GM21528 (cell line): ENCODE measurements at regions not wholly inside any gene's neighbourhood (a gene's known extent, or its start where the extent isn't known, plus 50 kb on each side); places are given as distances from the start of the nearest gene placed in this dataset.
"Not testable (repeated sequence)": the region's sequence is repeated elsewhere in the genome, so short reads cannot be mapped to it uniquely, and the experiment has no call there.

Source experiments
- ATAC-seq: cut with Tn5 transposase; IDR thresholded peaks from one replicate; pipeline ENCODE4 v1.9.1; 2021; ENCODE audit warnings: mild to moderate bottlenecking, moderate library complexity; ENCODE audit not compliant: unreplicated experiment, low FRiP score

DNA sequence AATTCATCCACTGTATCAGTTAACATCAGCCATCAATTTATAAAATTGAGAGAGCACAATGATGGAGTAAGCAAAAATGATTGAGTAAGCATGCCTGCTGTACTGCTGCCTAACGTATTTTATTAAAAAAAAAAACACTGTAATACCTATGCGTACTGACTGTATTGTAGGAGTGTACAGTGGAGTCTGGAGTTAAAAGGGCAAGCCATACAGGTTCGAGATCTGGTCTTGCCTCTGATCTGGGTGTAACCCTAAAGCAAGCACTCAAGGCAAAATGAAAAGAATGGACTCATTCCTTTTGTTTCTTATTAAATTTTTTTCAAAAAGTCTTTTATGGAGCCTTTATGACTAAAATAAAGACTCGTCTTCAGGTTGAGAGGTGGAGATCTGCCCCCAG is 894.2 kb upstream of the INTU start:
- no peak for ATAC-seq

DNA sequence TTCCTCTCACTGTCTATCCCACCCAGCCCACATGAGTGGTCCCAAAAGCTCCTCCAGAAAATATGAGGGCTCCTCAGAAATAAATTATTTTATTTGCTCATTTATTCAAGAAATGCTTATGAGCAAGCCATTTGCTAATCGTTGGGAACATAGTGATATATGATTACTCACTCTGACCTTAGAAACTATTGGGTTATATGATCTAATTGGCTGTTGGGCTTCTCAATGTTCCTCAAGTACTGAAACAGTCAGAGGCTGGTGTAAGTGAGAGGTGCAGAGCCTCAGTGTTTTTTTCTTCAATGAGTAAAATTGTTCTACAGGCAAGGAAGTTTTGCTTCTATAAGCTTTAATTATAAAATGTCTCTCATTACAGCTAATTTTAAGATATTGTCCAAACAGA is 893.8 kb upstream of the INTU start:
- no peak for ATAC-seq

DNA sequence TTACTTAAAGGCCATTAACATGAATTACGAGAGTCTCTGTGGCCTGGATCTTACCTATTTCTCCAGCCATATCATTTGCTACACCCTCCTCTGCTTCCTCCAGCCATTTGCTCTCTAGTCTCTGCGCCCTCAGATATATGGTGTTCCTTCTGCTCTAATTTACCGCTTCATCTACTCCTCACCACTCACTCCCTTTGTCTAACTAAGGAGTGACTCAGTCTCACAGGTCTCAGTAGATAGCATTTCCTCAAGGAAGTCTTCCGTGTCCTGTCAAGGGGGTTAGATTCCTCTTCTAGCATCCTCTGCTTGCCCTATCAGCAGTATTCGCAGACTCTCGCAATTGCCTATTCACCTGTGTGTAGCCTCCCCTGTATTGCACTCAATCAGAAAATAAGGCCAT is 892.1 kb upstream of the INTU start:
- no peak for ATAC-seq

DNA sequence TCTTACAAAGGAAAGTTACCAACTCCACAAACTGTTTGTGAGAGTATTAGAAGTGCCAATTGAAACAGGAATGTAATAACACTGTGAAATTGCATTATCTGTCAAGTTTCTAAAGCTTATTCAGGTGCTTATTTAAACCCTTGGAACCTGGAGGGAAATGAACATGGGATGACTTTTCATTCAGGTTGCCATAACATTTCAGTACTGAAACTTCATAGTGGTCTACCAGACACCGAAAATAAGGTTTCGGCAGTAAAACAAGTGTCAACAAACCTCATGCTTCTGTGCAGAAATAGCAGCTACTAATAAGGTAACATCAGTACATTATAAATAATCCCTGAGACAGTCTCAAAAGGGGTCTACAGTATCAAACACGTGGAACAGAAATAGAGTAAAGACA is 890.7 kb upstream of the INTU start:
- no peak for ATAC-seq

DNA sequence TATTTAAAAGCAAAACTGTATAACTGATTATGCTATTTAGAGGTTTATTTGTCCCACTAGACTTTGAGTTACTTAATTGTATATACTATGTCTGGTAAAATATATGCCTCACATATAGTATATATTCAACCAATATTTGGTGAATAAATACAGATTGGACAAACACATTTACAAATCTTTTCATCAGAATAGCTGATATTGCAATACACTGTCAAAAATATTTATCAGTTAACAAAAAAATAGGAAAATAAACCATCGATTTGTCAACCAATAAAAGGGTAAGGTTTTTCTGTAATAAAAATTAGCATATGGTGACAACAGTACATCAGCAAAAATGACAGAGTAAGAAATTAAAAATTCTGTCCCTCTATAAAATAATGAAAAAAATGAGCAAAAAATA is 889.9 kb upstream of the INTU start:
- ATAC-seq = no peak

DNA sequence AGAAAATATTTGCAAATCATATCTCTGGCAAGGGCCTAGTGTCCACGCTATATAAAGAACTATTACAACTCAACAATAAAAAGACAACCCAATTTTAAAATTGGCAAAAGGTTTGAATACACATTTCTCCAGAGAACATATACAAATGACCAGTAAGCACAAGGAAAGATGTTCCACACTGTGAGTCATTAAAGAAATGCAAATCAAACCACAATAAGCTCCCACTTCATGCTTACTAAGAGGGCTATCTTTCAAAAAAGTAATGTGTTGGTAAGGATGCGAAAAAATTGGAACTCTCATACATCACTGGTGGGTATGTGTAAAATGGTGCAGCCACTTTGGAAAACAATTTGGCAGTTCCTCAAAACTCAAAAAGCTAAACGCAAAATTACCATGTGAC is 884.0 kb upstream of the INTU start:
- ATAC-seq = no peak

DNA sequence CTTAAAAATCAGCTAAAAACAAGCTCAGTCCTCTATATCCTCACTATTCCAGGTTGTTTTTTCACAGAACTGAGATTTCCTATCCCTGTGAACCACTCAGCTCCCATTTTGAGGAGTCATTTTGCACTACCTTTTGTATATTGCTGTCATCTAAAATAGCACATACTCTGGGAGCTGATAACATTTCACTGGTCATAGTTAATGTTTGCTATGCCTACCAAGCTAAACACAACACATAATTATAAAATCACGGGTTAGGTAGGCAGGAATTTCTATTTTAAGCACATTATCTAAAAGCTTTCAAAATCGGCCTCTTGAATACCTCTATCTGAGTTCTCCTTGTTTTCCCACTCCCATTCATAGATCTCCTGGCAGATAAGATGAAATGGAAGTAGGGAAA is 882.0 kb upstream of the INTU start:
- no peak for ATAC-seq

DNA sequence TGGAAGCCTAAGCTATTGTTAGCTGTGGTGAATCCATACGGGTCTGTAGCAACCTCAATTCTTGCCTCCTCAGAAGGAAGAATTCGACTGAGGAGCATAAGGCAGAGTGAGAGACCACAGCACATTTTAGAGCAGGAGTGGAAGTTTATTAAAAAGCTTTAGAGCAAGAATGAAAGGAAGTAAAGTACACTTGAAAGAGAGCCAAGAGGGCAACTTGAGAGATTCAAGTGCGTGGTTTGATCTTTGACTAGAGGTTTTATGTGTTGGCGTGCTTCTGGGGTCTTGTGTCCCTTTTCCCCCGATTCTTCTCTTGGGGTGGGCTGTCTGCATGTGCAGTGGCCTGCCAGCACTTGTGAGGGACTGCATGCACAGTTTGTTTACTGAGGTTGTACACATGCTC is 880.6 kb upstream of the INTU start:
- no peak for ATAC-seq

DNA sequence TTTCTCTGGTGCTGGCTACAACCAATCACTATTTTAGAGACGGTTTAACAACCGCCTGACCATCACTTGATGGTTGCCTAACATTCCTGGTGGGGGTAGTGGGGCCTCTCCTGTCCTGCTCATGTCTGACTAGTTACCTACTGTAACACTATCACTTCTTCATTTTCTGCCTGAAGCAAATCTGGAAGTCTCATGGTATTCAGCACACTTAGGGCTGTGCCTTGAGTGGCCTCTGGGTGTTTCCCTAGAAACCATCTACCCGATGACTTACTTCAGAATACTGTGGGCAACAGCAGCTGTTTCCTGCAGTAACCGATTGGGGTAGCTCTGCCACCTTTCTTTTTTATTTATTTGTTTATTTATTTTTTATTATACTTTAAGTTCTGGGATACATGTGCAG is 880.1 kb upstream of the INTU start:
- ATAC-seq = no peak

DNA sequence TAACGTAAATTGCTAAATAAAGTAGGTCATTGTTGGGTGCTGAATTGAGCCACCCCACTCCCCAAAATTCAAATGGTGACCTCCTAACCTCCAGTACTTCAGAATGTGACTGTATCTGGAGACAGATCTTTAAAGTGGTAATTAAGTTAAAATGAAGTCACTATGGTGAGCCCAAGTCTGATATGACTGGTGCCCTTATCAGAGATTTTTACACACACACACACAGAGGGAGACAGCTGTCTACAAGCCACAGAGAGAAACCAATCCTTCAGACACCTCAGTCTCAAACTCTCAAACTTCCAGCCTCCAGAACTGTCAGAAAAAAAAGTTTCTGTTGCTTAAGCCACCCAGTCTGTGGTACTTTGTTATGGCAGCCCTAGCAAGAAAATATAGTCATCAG is 879.2 kb upstream of the INTU start:
- no peak for ATAC-seq

DNA sequence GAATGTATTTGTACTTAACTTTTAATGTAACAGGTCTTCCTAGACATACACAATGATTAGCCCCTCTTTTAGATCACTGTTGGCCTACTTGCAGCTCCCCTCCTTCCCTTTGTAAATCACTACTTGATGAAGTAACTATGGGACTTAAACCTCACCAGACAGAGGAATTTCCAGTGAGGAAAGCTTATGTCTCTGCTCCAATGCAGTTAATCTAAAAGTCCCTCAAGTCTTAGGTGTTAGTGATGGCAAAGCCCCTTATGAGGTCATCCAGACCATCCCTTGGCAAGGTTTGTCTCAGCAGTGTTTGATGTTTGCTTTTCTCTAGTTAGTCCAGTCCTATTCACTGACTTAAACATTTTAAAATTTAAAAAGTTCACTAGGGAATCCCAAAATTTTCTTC is 877.3 kb upstream of the INTU start:
- ATAC-seq = no peak

DNA sequence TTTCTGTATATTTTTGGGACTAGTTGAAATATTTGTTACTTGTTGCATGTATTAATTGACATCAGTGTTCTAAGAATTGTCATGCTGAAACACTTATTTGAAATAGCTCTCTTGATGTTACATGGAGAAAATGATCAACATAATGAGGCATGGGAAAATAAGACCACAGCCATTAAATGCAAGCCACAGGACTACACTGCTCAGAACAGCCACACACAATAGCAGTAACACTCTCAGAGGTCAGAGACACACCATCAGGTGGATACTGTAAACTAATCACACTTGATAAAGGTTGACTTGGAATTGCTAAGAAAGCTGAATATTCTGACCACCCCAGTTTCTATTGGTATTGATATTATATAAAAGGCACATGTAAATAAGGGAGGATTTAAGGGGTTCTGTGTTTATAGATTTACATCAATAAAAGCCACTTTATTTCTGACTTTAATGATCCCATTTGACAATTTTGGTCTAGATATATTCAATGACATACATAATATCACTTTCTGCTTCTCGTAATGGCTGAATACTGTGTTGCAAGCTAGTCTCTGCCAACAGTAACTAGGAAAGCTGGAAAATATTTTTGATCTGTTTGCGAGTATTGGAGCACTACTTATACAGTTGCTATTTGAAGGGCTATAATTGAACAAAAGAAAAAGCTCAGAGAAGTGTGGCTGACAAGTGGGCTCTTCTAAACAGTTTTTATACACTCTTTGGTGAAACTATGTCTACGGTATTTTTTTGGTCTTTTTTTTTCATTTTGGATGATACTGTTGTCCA is 876.5 kb upstream of the INTU start:
- ATAC-seq = no peak

DNA sequence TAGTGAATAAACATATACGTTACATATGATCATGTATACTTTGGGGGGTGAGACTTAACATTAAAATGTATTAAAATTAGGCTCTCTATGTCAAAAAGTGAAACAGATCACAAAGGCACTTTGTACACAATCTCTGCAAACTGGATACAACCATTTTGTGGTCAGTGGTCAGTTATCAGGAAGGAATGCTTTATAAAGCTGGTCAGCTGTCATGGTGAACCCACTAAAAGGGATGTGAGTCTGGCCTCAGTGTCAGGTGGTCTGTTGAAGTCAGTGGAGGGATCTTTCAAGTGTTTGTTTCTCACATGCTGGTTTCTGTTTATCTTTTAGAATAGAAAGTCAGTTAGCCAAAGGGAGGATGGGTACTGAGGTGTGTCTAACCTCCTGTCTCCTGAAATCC is 875.5 kb upstream of the INTU start:
- ATAC-seq = no peak

DNA sequence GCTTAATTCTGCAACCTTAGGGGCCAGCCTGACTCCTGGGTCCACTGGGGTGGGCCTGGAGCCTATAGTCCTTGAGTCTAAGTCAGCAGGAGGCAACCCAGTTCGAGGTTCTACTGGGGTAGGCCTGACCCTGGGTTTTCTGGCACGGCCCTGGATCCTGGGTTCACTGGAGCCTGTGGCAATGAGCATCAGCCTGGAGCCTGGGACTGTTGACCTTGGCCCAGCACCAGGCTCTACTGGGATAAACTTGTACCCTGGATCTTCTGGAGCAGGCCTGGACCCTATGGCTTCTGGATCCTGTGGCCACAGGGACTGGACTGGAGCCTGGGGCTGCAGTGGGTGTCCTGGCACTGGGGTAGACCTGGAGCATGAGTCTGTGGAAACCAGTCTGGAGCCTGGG is 874.3 kb upstream of the INTU start:
- no peak for ATAC-seq

DNA sequence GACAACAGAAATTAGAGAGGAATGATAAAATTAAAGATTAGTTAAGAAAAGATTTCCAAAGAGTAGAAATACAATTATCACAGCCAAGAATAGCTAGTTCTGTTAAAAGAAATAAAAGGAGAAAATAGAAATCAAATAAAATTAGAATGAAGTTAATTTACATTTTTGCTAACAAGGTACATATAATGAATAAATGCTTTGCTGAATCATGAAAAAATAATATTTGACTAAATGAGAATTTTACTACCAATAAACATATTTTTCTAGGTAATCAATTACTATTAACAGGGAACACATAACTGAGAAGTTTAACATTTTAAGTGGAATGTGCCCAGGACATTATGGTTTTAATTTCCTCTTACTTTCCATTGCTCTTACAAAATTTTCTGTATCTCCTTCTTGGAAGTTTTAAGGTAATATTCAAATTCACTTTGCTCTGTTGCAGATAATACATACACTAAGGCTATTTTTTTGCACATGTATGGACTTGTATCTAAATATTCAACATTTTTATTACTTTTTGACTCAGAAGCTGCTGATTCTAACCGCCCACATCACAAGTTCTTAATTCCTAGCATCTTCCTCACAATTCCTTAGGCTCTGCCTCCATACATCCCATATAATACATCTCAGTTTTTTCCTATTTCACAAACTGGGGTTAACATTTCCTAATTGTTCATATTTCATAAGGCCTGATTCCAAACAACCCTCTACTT is 870.7 kb upstream of the INTU start:
- ATAC-seq = no peak

DNA sequence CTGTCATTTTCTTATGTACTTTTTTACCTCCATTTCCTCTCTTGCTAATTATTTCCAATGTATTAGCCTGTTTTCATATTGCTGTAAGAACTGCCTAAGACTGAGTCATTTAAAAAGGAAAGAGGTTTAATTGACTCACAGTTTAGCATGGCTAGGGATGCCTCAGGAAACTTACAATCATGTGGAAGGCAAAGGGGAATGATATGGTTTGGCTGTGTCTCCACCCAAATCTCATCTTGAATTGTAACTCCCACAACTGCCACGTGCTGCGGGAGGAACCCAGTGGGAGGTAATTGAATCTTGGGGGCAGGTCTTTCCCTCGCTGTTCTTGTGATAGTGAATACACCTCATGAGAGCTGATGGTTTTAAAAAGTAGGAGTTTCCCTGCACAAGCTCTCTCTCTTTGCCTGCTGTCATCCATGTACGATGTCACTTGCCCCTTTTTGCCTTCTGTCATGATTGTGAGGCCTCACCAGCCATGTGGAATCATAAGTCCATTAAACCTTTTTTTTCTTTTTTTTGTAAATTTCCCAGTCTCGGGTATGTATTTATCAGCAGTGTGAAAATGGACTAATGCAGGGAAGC is 870.0 kb upstream of the INTU start:
- no peak for ATAC-seq

DNA sequence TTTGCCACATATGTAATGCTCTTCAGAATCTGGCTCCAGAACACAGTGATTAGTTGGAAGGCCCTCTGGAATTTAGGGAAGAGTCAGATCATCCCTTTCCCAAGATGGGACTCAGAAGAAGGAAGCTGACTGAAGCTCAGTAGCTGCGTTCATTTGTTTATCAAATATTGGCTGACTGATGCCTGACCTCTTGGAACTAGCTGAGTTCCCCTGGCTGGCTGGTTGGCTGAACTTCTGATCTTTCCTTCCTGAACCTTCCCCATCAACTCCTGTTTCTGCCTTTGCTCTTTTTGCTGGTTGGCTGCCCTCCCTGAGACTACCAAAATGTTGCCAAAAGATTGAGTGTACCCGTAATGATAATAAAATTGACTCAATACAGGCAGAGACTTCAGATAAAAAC is 866.5 kb upstream of the INTU start:
- ATAC-seq = no peak

DNA sequence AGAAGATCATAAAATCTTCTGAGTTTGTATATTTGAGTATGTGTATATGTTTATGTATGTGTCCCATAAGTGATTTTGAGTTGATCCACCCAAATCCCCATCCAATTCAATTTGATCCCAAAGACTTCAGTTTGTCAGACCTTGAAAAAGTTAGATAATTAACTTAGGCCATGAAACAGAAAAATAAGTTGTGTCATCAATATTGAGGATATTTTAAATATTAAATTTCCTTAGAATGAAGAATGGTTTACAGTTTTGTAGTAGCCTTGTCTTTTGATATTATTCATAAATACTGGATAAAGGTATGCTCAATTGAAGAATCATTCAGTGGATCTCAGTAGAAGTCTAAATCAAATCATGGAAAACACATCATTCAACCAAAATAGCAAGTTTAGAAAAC is 864.4 kb upstream of the INTU start:
- no peak for ATAC-seq

DNA sequence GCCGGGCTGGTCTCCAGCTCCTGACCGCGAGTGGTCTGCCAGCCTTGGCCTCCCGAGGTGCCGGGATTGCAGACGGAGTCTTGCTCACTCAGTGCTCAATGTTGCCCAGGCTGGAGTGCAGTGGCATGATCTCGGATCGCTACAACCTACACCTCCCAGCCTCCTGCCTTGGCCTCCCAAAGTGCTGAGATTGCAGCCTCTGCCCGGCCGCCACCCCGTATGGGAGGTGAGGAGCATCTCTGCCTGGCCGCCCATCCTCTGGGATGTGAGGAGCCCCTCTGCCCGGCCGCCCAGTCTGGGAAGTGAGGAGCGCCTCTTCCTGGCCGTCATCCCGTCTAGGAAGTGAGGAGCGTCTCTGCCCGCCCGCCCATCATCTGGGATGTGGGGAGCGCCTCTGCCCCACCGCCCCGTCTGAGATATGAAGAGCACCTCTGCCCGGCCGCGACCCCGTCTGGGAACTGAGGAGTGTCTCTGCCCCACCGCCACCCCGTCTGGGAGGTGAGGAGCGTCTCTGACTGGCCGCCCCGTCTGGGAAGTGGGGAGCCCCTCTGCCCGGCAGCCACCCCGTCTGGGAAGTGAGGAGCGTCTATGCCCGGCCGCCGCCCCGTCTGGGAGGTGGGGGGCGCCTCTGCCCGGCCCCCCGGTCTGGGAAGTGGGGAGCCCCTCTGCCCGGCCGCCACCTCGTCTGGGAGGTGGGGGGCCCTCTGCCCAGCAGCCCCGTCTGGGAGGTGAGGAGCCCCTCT is 861.8 kb upstream of the INTU start:
- ATAC-seq = not testable (repeated sequence)

DNA sequence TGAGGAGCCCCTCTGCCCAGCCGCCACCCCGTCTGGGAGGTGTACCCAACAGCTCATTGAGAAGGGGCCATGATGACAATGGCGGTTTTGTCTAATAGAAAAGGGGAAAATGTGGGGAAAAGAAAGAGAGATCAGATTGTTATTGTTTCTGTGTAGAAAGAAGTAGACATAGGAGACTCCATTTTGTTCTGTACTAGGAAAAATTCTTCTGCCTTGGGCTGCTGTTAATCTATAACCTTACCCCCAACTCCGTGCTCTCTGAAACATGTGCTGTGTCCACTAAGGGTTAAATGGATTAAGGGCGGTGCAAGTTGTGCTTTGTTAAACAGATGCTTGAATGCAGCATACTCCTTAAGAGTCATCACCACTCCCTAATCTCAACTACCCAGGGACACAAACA is 861.1 kb upstream of the INTU start:
- not testable (repeated sequence) for ATAC-seq

DNA sequence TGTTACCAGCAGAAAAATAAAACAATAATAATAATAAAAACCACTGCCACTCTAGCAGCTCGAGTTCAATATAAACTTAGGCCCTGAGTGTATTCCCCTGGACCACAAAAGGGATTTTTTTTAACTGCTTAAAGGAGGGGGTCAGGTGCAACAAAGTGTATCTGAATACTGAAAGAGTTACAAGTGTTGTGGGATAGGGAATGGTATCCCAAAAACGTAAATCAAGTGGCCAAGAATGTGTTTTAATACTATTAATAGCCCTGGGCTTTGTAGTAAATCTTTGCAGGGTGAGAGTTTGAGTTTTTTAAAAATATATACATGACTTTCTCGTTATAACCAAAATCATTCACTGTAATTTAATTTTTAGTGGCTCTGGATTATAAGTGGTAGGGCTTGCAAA is 860.1 kb upstream of the INTU start:
- no peak for ATAC-seq
